GM12878 (cell line): ENCODE measurements at regions not wholly inside any gene's neighbourhood (a gene's known extent, or its start where the extent isn't known, plus 50 kb on each side); places are given as distances from the start of the nearest gene placed in this dataset.

Source experiments
- ATAC-seq: fragments of 200-7000 bp; cut with Tn5 transposase; 3 replicates; pipeline ENCODE4 v1.9.1; 2020; ENCODE audit warnings: mild to moderate bottlenecking, moderate library complexity
- BruUV-seq: library from RNA; stranded (reverse); fragments of 400-500 nt; replicated peaks from 2 replicates; lab custom pipeline; 2021; lab: Mats Ljungman, UMichigan
- CTCF ChIA-PET: fragments of 300-600 bp; sonication (Branson Sonifier 250); formaldehyde crosslinking; extraction: SDS; loops from one replicate; lab custom pipeline; 2021; ENCODE audit warnings: inconsistent platforms; lab: Yijun Ruan, JAX
- POLR2A ChIA-PET: fragments of 350-600 bp; formaldehyde crosslinking; extraction: SDS; loops from one replicate; lab custom pipeline; 2021; ENCODE audit warnings: inconsistent platforms; lab: Charles Lee
- RAD21 ChIA-PET: fragments of 300-600 bp; sonication (Branson Sonifier 250); formaldehyde crosslinking; loops from one replicate; lab custom pipeline; 2023; ENCODE audit warnings: antibody characterized with exemption; ENCODE audit not compliant: unreplicated experiment; lab: Charles Lee
- SMC1A ChIA-PET: fragments of 300-600 bp; sonication (Branson Sonifier 250); formaldehyde crosslinking; loops from one replicate; lab custom pipeline; 2023; ENCODE audit not compliant: unreplicated experiment, uncharacterized antibody; lab: Charles Lee
- DNase-seq: peaks from one replicate; pipeline ENCODE4 v3.0.0-alpha.2; 2011; ENCODE audit warnings: low read depth, low spot score
- FAIRE-seq: peaks from 3 replicates; lab custom pipeline; 2011; peaks lifted over from hg19 to GRCh38; lab: Jason Lieb, UNC
- H2AFZ ChIP-seq: 2 replicates; pipeline ENCODE4 v1.6.0; 2011; ENCODE audit warnings: low read depth, low read length, control low read depth; ENCODE audit not compliant: control insufficient read depth
- H3K27ac ChIP-seq: 2 replicates; pipeline ENCODE4 v1.5.1; 2011; ENCODE audit warnings: control low read depth; ENCODE audit not compliant: control insufficient read depth, insufficient read depth
- H3K27me3 ChIP-seq, 2 experiments: replicated peaks in 1 of 2; 2 replicates each; pipeline versions ENCODE4 v1.6.0 to v1.6.1; 2011; ENCODE audit warnings: low read length in 1 of 2; ENCODE audit not compliant: control insufficient read depth in 2 of 2, insufficient read depth in 2 of 2
- H3K36me3 ChIP-seq, 2 experiments: 2 replicates each; pipeline ENCODE4 v1.5.1; 2011; ENCODE audit warnings: low read length in 1 of 2; ENCODE audit not compliant: control insufficient read depth in 2 of 2, insufficient read depth in 2 of 2
- H3K4me1 ChIP-seq: 2 replicates; pipeline ENCODE4 v1.6.1; 2011; ENCODE audit warnings: mild to moderate bottlenecking, low read length, moderate library complexity, mixed read lengths; ENCODE audit not compliant: control insufficient read depth, insufficient read depth
- H3K4me2 ChIP-seq: 2 replicates; pipeline ENCODE4 v1.6.0; 2011; ENCODE audit warnings: control low read depth; ENCODE audit not compliant: control insufficient read depth, insufficient read depth
- H3K4me3 ChIP-seq: fragments of 200-600 bp; sonication (generic); 2 replicates; pipeline ENCODE4 v1.5.1; 2016
- H3K79me2 ChIP-seq: 2 replicates; pipeline ENCODE4 v1.6.0; 2011; ENCODE audit warnings: low read length; ENCODE audit not compliant: control insufficient read depth, insufficient read depth
- H3K9ac ChIP-seq: 2 replicates; pipeline ENCODE4 v1.8.0; 2011; ENCODE audit warnings: low read length, control low read depth, mixed read lengths; ENCODE audit not compliant: control insufficient read depth, insufficient read depth
- H3K9me3 ChIP-seq: replicated peaks from 3 replicates; pipeline ENCODE4 v1.5.1; 2011; ENCODE audit warnings: mild to moderate bottlenecking, low read length; ENCODE audit not compliant: control insufficient read depth, insufficient read depth
- H4K20me1 ChIP-seq: 2 replicates; pipeline ENCODE4 v1.6.0; 2011; ENCODE audit not compliant: control insufficient read depth, insufficient read depth
- BHLHE40 ChIP-seq, 2 experiments: fragments of 450-650 bp in 1 of 2; IDR thresholded peaks; 2 replicates each; pipeline ENCODE4 v1.6.1; 2011 to 2017; ENCODE audit warnings: low read depth in 2 of 2, borderline replicate concordance in 1 of 2, improper control_type of control experiment in 1 of 2, low read length in 1 of 2, mild to moderate bottlenecking in 1 of 2
- CHD4 ChIP-seq: fragments of 200-600 bp; sonication (generic); IDR thresholded peaks from 2 replicates; pipeline ENCODE4 v1.6.1; 2016; ENCODE audit warnings: mild to moderate bottlenecking
- EZH2 ChIP-seq: IDR thresholded peaks from 2 replicates; pipeline ENCODE4 v1.6.1; 2012; ENCODE audit warnings: low read depth, mild to moderate bottlenecking, control low read depth, inconsistent platforms, low read length, borderline replicate concordance; ENCODE audit not compliant: control insufficient read depth
- KAT2A ChIP-seq: conservative IDR thresholded peaks from 2 replicates; pipeline ENCODE4 v1.6.1; 2011; ENCODE audit warnings: low read depth, low read length; ENCODE audit not compliant: control insufficient read depth
- NFIC ChIP-seq: IDR thresholded peaks from 2 replicates; pipeline ENCODE4 v1.6.1; 2012; ENCODE audit warnings: low read depth, mild to moderate bottlenecking, inconsistent platforms, low read length, moderate library complexity
- NFYA ChIP-seq: IDR thresholded peaks from 2 replicates; pipeline ENCODE4 v1.6.1; 2011; ENCODE audit warnings: low read depth, mild to moderate bottlenecking, low read length, improper control_type of control experiment, borderline replicate concordance
- SIX5 ChIP-seq: IDR thresholded peaks from 2 replicates; pipeline ENCODE4 v1.6.1; 2011; ENCODE audit warnings: mild to moderate bottlenecking, low read depth, low read length, moderate library complexity; ENCODE audit not compliant: severe bottlenecking
- TCF7 ChIP-seq: IDR thresholded peaks from 2 replicates; pipeline ENCODE4 v1.6.1; 2014; ENCODE audit warnings: antibody characterized with exemption, borderline replicate concordance
- ZBED1 ChIP-seq: IDR thresholded peaks from 2 replicates; pipeline ENCODE4 v1.6.1; 2016; ENCODE audit warnings: borderline replicate concordance
- ZNF207 ChIP-seq: fragments of 450-650 bp; IDR thresholded peaks from 2 replicates; pipeline ENCODE4 v1.6.1; 2014; ENCODE audit warnings: antibody characterized with exemption, mild to moderate bottlenecking, borderline replicate concordance
- ZNF622 ChIP-seq: fragments of 450-650 bp; IDR thresholded peaks from 2 replicates; pipeline ENCODE4 v1.6.1; 2017; ENCODE audit warnings: mild to moderate bottlenecking, inconsistent platforms
- ZZZ3 ChIP-seq: IDR thresholded peaks from 2 replicates; pipeline ENCODE4 v1.6.1; 2011; ENCODE audit warnings: low read depth; ENCODE audit not compliant: control insufficient read depth, insufficient read length
- WGBS: methylation state at CpG from one replicate; pipeline ENCODE4 v1.1.6; 2016; ENCODE audit warnings: low lambda C conversion rate; ENCODE audit not compliant: insufficient replicate concordance, insufficient coverage; ENCODE audit errors: missing lambda C conversion rate; 5-methylcytosine and 5-hydroxymethylcytosine counted together
- in situ Hi-C: fragments of 300-500 bp; cut with MboI; formaldehyde crosslinking; loops from 9 replicates; pipeline ENCODE4 v1.14.3; 2018; ENCODE audit warnings: mixed read lengths
- intact Hi-C: fragments of 100-400 bp; cut with micrococcal nuclease; formaldehyde crosslinking; loops from one replicate; pipeline ENCODE4 v1.14.2; 2022; ENCODE audit not compliant: unreplicated experiment
- TF ChIP-seq, protein P1 (sequence below): fragments of 150-350 bp; IDR thresholded peaks from 2 replicates; pipeline ENCODE4 v1.6.1; 2014; ENCODE audit warnings: mild to moderate bottlenecking, low read depth, low read length

DNA sequence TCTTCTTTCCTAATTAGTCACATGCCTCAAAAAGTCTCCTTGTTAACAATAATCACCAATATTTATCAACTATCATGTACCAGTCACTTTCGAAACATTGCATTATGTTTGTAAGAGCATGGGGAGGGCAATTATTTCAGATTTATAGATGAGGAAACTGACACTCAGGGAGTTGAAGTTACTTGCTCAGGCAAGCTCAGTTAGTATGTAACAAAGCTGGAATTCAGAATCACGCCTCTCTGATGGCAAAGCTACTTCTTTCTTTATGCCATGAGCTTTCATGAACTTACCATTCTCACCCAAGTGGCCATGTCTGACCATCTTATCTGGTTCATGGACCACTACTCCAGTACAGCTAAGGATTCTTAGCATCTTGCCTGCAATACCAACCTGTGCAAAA lies 183.4 kb upstream of the TANK start:
- in situ Hi-C loops, result no loop called here
- Histone ChIP-seq H3K36me3 (no peaks in the 10 kb centered on the region), H3K9ac (no peak overlapping the region), H3K4me3 (no peak overlapping the region), H3K9me3 (no peaks in the 10 kb centered on the region), H3K4me1 (no peaks in the 10 kb centered on the region), H2AFZ (no peak overlapping the region), H4K20me1 (no peaks in the 10 kb centered on the region), H3K27me3 (peaks cover 0 to 2% of the 10 kb centered on the region in 2 experiments; a peak in 2 of 4 replicates), H3K4me2 (no peak overlapping the region), H3K79me2 (no peaks in the 10 kb centered on the region), H3K27ac (no peak overlapping the region)
- ChIA-PET POLR2A (no interaction called here), SMC1A (interaction anchor here (0.7 to 1.2 kb wide), 3 partner anchors 16 to 635 kb away, joined by 3 read pairs; no protein-coding TSS in a partner anchor), CTCF (interaction anchor here (0.7 to 2.2 kb wide), 6 partner anchors 10 to 602 kb away, joined by 3 to 7 read pairs (median 4); no protein-coding TSS in a partner anchor), RAD21 (no interaction called here)
- ATAC-seq (no peak), DNase-seq (no peak), FAIRE-seq (no peak)
- BruUV-seq, result no TSS peak
- 35% methylated on average over 2 of the region's 2 CpGs for WGBS
- TF ChIP-seq ZBED1, result no peak
- no peak for TF ChIP-seq ZNF622
- no peak for TF ChIP-seq NFIC
- TF ChIP-seq KAT2A, result no peak
- TF ChIP-seq TCF7, result no peak
- TF ChIP-seq ZNF207, result no peak
- no peak for TF ChIP-seq NFYA
- no peak for TF ChIP-seq ZZZ3
- no peak for TF ChIP-seq SIX5
- TF ChIP-seq, protein P1, sequence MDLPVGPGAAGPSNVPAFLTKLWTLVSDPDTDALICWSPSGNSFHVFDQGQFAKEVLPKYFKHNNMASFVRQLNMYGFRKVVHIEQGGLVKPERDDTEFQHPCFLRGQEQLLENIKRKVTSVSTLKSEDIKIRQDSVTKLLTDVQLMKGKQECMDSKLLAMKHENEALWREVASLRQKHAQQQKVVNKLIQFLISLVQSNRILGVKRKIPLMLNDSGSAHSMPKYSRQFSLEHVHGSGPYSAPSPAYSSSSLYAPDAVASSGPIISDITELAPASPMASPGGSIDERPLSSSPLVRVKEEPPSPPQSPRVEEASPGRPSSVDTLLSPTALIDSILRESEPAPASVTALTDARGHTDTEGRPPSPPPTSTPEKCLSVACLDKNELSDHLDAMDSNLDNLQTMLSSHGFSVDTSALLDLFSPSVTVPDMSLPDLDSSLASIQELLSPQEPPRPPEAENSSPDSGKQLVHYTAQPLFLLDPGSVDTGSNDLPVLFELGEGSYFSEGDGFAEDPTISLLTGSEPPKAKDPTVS, result no peak
- TF ChIP-seq BHLHE40 (IDR thresholded peaks at IDR 0.05; ENCODE audit: borderline replicate concordance in 1 of 2, low read depth in 2 of 2, low read length in 1 of 2), result no peak
- no peak for TF ChIP-seq EZH2
- no peak for TF ChIP-seq CHD4
- intact Hi-C loops, result no loop called here
